OCI-LY3 (cell line): ENCODE measurements at regions not wholly inside any gene's neighbourhood (a gene's known extent, or its start where the extent isn't known, plus 50 kb on each side); places are given as distances from the start of the nearest gene placed in this dataset.

ENCODE experiments used
- H2AFZ ChIP-seq: fragments of 200-600, 300-600 bp; shearing (Covaris generic); 2 replicates; pipeline ENCODE4 v1.6.0; 2014; ENCODE audit warnings: antibody characterized with exemption, low read depth, low read length
- H3K27ac ChIP-seq: fragments of 200-600, 300-600 bp; sonication (generic); 2 replicates; pipeline ENCODE4 v1.5.1; 2014; ENCODE audit warnings: mild to moderate bottlenecking, low read length, moderate library complexity, mixed read lengths
- H3K27me3 ChIP-seq: fragments of 200-600, 300-600 bp; sonication (generic); 2 replicates; pipeline ENCODE4 v1.6.1; 2014; ENCODE audit warnings: low read depth, low read length, mixed read lengths
- H3K36me3 ChIP-seq: fragments of 200-600, 300-600 bp; sonication (generic); replicated peaks from 2 replicates; pipeline ENCODE3; 2014; ENCODE audit warnings: low read depth, low read length, mixed read lengths
- H3K4me1 ChIP-seq: fragments of 300-600, 200-600 bp; sonication (generic); 2 replicates; pipeline ENCODE4 v1.6.1; 2014; ENCODE audit warnings: low read length, mixed read lengths
- H3K4me2 ChIP-seq: fragments of 200-600, 300-600 bp; sonication (generic); 2 replicates; pipeline ENCODE4 v1.6.1; 2014; ENCODE audit warnings: low read length, mixed read lengths
- H3K4me3 ChIP-seq: fragments of 300-600, 200-600 bp; sonication (generic); 2 replicates; pipeline ENCODE4 v1.5.1; 2014; ENCODE audit warnings: antibody characterized with exemption, mild to moderate bottlenecking, low read length, moderate library complexity
- H3K79me2 ChIP-seq: fragments of 300-600, 200-600 bp; shearing (Covaris generic); 2 replicates; pipeline ENCODE4 v1.6.1; 2014; ENCODE audit warnings: mild to moderate bottlenecking, low read length, mixed read lengths
- H3K9ac ChIP-seq: fragments of 300-600, 200-600 bp; shearing (Covaris generic); 2 replicates; pipeline ENCODE4 v1.6.0; 2014; ENCODE audit warnings: mild to moderate bottlenecking, low read length, moderate library complexity
- H3K9me3 ChIP-seq: fragments of 200-600, 300-600 bp; shearing (Covaris generic); 2 replicates; pipeline ENCODE4 v1.6.1; 2014; ENCODE audit warnings: low read length, mixed read lengths; ENCODE audit not compliant: insufficient read depth
- H4K20me1 ChIP-seq: fragments of 200-600, 300-600 bp; sonication (generic); 2 replicates; pipeline ENCODE4 v1.6.1; 2016; ENCODE audit warnings: low read length, mixed read lengths; ENCODE audit not compliant: insufficient read depth
- CTCF ChIP-seq: fragments of 200-600, 300-600 bp; sonication (generic); IDR thresholded peaks from 2 replicates; pipeline ENCODE4 v1.5.1; 2014; ENCODE audit warnings: antibody characterized with exemption, low read length, low read depth
- EZH2phosphoT487 ChIP-seq: fragments of 200-600 bp; shearing (Covaris generic); IDR thresholded peaks from 2 replicates; pipeline ENCODE4 v1.6.1; 2018; ENCODE audit warnings: antibody characterized with exemption, mixed run types, low read depth

- Histone ChIP-seq H3K27ac (no peak overlapping the region), H3K4me1 (no peaks in the 10 kb centered on the region), H3K4me2 (peak overlapping the region; percentile 8; the same call in 1 of the 2 replicates), H3K36me3 (no peaks in the 10 kb centered on the region), H2AFZ (no peak overlapping the region), H4K20me1 (no peaks in the 10 kb centered on the region), H3K9me3 (no peaks in the 10 kb centered on the region), H3K9ac (no peak overlapping the region), H3K79me2 (no peaks in the 10 kb centered on the region), H3K27me3 (peaks cover 4% of the 10 kb centered on the region; the same call in 1 of the 2 replicates), H3K4me3 (no peak overlapping the region)
- TF ChIP-seq CTCF (no peak), EZH2phosphoT487 (no peak)
These were observed 62.1 kb upstream of the SHH start for GRCh38 chr7:155874411-155874810.

- H3K4me1 ChIP-seq: no peaks in the 10 kb centered on the region
- no peak overlapping the region for H3K9ac ChIP-seq
- no peaks in the 10 kb centered on the region for H3K9me3 ChIP-seq
- H3K36me3 ChIP-seq: no peaks in the 10 kb centered on the region
- H4K20me1 ChIP-seq: no peaks in the 10 kb centered on the region
- no peaks in the 10 kb centered on the region for H3K79me2 ChIP-seq
- H3K27me3 ChIP-seq: peaks cover 4% of the 10 kb centered on the region; the same call in 1 of the 2 replicates
- peak overlapping the region; percentile 8; the same call in 1 of the 2 replicates for H3K4me2 ChIP-seq
- TF ChIP-seq EZH2phosphoT487 (no peak), CTCF (no peak)
- H2AFZ ChIP-seq: no peak overlapping the region
- H3K27ac ChIP-seq: no peak overlapping the region
- no peak overlapping the region for H3K4me3 ChIP-seq
These were observed 61.7 kb upstream of the SHH start for GRCh38 chr7:155874010-155874409.

GRCh38 chr7:155872678-155873369, 60.6 kb upstream of the SHH start:
- Histone ChIP-seq H3K36me3 (no peaks in the 10 kb centered on the region), H3K79me2 (no peaks in the 10 kb centered on the region), H3K4me2 (no peak overlapping the region), H3K4me1 (no peaks in the 10 kb centered on the region), H3K4me3 (no peak overlapping the region), H3K9me3 (no peaks in the 10 kb centered on the region), H4K20me1 (no peaks in the 10 kb centered on the region), H2AFZ (no peak overlapping the region), H3K27ac (no peak overlapping the region), H3K27me3 (peaks cover 7% of the 10 kb centered on the region), H3K9ac (no peak overlapping the region)
- TF ChIP-seq CTCF (no peak), EZH2phosphoT487 (no peak)

GRCh38 chr7:155871211-155871610, 58.9 kb upstream of the SHH start:
- H3K4me1 ChIP-seq: no peaks in the 10 kb centered on the region
- H2AFZ ChIP-seq: no peak overlapping the region
- no peak overlapping the region for H3K4me2 ChIP-seq
- TF ChIP-seq EZH2phosphoT487 (no peak), CTCF (no peak)
- no peak overlapping the region for H3K4me3 ChIP-seq
- no peaks in the 10 kb centered on the region for H4K20me1 ChIP-seq
- no peaks in the 10 kb centered on the region for H3K79me2 ChIP-seq
- no peak overlapping the region for H3K9ac ChIP-seq
- no peaks in the 10 kb centered on the region for H3K9me3 ChIP-seq
- no peaks in the 10 kb centered on the region for H3K36me3 ChIP-seq
- H3K27me3 ChIP-seq: peaks cover 9% of the 10 kb centered on the region
- no peak overlapping the region for H3K27ac ChIP-seq
